T-helper 1 cell treated with Interleukin-12 subunit alpha and Interleukin-12 subunit beta and Interleukin-4 antibody, amounts not matched to agents 30 μg/mL and 1 μg/mL, for 36 hours (primary cell): ENCODE measurements at regions not wholly inside any gene's neighbourhood (a gene's known extent, or its start where the extent isn't known, plus 50 kb on each side); places are given as distances from the start of the nearest gene placed in this dataset.
"Not testable (repeated sequence)": the region's sequence is repeated elsewhere in the genome, so short reads cannot be mapped to it uniquely, and the experiment has no call there.

ENCODE experiments used
- H3K27ac Mint-ChIP-seq: one replicate; pipeline ENCODE4 v1.8.0; 2021; ENCODE audit warnings: mild to moderate bottlenecking, mixed read lengths
- H3K27me3 Mint-ChIP-seq: one replicate; pipeline ENCODE4 v1.8.0; 2021; ENCODE audit warnings: low read depth, mixed read lengths
- H3K36me3 Mint-ChIP-seq: one replicate; pipeline ENCODE4 v1.8.0; 2021; ENCODE audit warnings: low read depth, mixed read lengths
- H3K4me1 Mint-ChIP-seq: one replicate; pipeline ENCODE4 v1.8.0; 2021; ENCODE audit warnings: low read depth, mixed read lengths
- H3K4me3 Mint-ChIP-seq: one replicate; pipeline ENCODE4 v1.8.0; 2021; ENCODE audit warnings: mild to moderate bottlenecking, moderate library complexity, mixed read lengths
- H3K9me3 Mint-ChIP-seq: one replicate; pipeline ENCODE4 v1.8.0; 2021; ENCODE audit warnings: mixed read lengths

DNA sequence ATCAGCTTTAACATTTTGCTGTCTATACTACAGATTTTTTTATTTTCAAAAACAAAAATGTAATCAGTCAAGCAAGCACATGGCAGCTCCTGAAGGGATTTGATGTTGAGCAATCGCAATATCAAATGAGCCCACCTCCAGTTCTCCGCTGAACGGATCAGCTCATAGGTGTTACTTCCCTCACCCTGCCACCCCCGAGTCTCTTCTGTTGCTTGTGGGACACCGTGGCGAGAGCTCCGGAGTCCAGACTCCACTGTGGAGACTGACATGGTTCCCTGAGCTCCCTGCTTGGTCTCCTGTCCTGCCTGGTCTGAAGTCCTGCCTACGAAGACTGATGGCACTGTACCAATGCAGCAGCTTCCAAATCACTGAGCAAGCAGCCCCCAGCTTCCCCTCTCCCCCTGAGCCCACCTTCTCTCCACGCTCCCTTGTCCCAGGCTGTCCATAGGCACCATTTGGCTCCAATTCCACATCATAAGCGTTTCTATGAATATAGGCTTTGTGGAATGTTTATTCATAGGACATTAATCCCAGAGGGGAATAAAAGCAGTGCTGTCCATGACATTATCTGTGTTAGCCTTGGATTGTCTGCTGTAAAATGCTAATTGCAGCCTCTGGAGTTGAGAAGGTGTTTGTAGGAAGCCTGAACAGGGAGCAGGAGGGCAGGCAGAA lies 162.2 kb downstream of the LY86 start:
- no peak overlapping the region for H3K4me3 Mint-ChIP-seq
- H3K27ac Mint-ChIP-seq = peak overlapping the region; percentile 26
- peaks cover 25% of the 10 kb centered on the region for H3K4me1 Mint-ChIP-seq

DNA sequence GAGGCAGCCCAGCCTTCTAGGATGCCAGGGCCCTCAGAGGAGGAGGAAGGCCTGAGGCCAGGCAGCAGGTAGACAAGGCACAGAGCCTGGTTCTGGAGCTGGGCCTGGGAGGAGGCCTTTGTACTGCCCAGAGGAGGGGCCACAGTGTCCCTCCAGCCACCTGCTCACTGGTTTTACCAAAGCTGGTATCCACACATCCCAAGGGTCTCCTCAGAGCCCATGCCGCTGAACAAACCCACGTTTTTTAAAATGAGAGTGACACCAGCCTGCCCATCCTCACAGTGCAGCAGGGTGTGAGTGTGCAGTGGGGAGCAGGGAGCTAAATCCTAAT lies 162.7 kb downstream of the LY86 start:
- H3K9me3 Mint-ChIP-seq = no peaks in the 10 kb centered on the region
- H3K27ac Mint-ChIP-seq = peak overlapping the region; percentile 26
- no peak overlapping the region for H3K4me3 Mint-ChIP-seq
- peaks cover 10% of the 10 kb centered on the region for H3K27me3 Mint-ChIP-seq
- H3K36me3 Mint-ChIP-seq = no peaks in the 10 kb centered on the region
- H3K4me1 Mint-ChIP-seq = peaks cover 25% of the 10 kb centered on the region

More for the DNA sequence above, 162.2 kb downstream of the LY86 start:
- no peaks in the 10 kb centered on the region for H3K36me3 Mint-ChIP-seq
- H3K27me3 Mint-ChIP-seq = peaks cover 10% of the 10 kb centered on the region
- H3K9me3 Mint-ChIP-seq = no peaks in the 10 kb centered on the region

DNA sequence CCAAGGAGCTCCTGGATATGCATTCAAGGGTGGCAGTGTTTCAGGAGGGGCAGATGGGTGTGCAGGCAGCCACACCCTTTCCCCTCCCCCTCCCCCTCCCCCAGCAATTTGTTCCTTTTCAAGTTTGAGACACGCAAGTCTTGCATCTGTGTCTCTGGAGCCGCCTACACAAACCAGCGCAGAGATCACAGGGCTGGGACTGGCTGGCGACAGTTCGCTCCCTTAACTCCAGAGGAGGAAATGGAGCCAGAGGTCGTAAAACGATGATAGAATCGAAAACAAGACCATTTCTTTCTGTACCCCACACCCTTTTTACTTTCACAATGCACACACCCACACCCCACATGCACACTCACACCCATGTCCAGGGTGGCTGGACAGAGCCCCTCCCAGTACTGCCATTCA lies 163.1 kb downstream of the LY86 start:
- H3K4me3 Mint-ChIP-seq = peak overlapping the region; percentile 27
- peaks cover 25% of the 10 kb centered on the region for H3K4me1 Mint-ChIP-seq
- peak overlapping the region; percentile 52 for H3K27ac Mint-ChIP-seq
- H3K36me3 Mint-ChIP-seq = no peaks in the 10 kb centered on the region
- no peaks in the 10 kb centered on the region for H3K9me3 Mint-ChIP-seq
- H3K27me3 Mint-ChIP-seq = peaks cover 10% of the 10 kb centered on the region

DNA sequence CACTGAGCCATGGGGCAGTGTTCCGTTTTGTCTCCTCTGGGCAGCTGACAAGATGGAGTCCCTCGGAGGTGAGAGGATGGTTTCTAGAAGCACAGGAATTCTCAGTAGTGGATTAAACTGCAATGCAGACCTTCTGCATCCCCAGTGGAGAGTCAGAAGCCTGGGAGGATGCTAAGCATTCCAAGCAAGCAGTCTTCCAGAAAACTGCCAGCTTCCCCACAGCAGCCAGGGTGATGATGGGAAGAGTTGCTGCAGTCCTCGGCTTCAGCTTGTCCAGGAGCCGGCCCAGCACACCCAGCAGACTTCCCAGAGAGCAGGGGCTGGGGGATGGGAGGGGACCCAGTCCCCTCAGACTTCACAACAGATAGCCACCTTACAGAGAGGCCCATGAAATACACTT lies 163.6 kb downstream of the LY86 start:
- no peaks in the 10 kb centered on the region for H3K9me3 Mint-ChIP-seq
- H3K4me3 Mint-ChIP-seq = no peak overlapping the region
- H3K27me3 Mint-ChIP-seq = peaks cover 6% of the 10 kb centered on the region
- peaks cover 25% of the 10 kb centered on the region for H3K4me1 Mint-ChIP-seq
- no peaks in the 10 kb centered on the region for H3K36me3 Mint-ChIP-seq
- H3K27ac Mint-ChIP-seq = no peak overlapping the region

DNA sequence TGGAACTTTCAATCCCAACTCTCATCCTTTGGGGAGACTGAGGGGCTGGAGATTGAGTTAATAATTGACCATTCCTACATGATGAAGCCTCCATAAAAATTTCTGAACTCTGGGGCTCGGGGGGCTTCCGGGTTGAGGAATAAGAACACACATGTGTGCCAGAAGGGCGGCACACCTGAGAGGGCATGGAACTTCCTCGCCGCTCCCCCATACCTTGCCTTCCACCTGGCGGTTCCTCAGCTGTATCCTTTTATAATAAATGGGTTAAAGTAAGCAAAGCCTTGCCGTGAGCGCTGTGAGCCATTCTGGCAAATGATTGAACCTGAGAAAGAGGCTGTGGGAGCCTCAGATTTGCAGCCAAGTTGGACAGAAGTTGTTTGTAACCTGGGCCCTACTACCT lies 164.8 kb downstream of the LY86 start:
- no peak overlapping the region for H3K27ac Mint-ChIP-seq
- H3K36me3 Mint-ChIP-seq = no peaks in the 10 kb centered on the region
- H3K27me3 Mint-ChIP-seq = peaks cover 10% of the 10 kb centered on the region
- no peaks in the 10 kb centered on the region for H3K9me3 Mint-ChIP-seq
- H3K4me3 Mint-ChIP-seq = no peak overlapping the region
- peaks cover 25% of the 10 kb centered on the region for H3K4me1 Mint-ChIP-seq

DNA sequence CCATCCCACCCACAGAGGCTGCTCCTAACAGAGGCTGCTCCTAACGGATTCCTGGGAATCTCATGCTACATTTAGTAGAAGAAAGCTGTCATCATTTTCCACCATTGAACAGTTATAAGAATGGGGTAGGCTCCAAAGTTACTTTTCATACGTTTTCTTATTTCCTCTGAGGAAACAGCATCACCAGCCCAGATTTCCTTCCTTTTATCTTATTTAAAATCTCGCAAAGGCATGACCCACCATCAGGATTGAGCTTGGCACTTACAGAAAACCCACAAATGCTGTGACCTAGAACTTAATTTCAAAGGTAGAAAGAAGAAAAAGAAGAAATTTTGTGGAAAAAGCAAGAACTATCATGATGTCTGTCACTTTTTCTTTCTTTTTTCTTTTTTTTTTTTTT lies 168.0 kb downstream of the LY86 start:
- Mint-ChIP-seq H3K36me3 (no peaks in the 10 kb centered on the region), H3K4me1 (peaks cover 10% of the 10 kb centered on the region), H3K4me3 (no peak overlapping the region), H3K9me3 (no peaks in the 10 kb centered on the region), H3K27me3 (peaks cover 19% of the 10 kb centered on the region), H3K27ac (no peak overlapping the region)

DNA sequence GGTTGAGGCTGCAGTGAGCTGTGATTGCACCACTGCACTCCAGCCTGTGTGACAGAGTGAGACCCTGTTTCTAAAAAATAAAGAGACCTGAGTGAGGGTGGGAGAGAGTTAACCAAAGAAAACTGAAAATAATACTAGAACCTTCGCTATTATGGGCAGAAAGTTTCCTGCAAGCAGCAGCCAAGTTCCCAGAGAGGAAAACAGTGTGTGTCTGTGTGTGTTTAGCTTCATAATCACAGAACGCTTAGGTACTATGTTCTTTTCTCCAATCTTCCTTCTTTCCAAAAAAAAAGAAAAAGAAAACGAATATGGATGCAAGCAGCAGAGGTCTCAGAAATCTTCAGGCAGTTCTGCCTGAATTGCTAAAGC lies 170.0 kb downstream of the LY86 start:
- peaks cover 24% of the 10 kb centered on the region for H3K27me3 Mint-ChIP-seq
- H3K9me3 Mint-ChIP-seq = no peaks in the 10 kb centered on the region
- H3K27ac Mint-ChIP-seq = no peak overlapping the region
- H3K4me1 Mint-ChIP-seq = peaks cover 2% of the 10 kb centered on the region
- H3K36me3 Mint-ChIP-seq = peaks cover 2% of the 10 kb centered on the region
- H3K4me3 Mint-ChIP-seq = no peak overlapping the region

DNA sequence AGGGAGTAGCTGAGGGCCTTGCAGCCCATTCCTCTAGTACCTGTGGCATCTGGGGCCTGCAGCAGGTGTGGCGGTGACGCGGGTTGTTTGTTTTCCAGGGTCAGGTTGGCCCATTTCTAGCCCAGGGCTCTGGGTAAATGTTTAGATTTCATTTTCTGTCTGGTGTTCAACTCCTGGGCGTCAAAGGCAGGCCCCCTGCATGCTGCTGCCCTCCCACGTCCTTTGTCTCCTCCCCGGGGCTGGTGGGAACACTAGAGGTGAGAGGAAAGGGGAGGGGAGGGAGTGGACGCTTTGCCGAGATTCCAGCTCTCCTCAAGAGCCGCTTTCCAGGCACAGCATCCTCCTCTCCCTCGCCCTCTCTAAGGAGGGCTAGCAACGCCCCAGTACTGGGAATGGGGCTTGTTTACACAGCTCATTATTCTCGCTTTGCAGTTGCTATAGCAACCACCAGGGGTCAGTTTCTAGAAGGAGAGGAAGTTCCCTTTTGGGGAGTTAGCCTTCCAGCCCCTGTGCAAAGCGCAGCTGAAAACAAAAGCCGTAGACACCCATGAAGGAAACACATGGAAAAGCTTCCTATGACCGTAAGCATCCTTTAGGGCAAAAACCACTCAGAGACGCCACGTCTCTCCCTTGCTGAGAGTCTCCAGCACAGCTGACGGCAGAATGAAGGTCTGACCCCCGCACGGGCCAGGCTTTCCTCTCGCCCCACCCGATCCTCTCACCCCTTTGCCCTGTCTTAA lies 170.6 kb downstream of the LY86 start:
- H3K27me3 Mint-ChIP-seq = peaks cover 24% of the 10 kb centered on the region
- H3K4me1 Mint-ChIP-seq = peaks cover 2% of the 10 kb centered on the region
- no peak overlapping the region for H3K4me3 Mint-ChIP-seq
- H3K9me3 Mint-ChIP-seq = no peaks in the 10 kb centered on the region
- peaks cover 2% of the 10 kb centered on the region for H3K36me3 Mint-ChIP-seq
- H3K27ac Mint-ChIP-seq = no peak overlapping the region

DNA sequence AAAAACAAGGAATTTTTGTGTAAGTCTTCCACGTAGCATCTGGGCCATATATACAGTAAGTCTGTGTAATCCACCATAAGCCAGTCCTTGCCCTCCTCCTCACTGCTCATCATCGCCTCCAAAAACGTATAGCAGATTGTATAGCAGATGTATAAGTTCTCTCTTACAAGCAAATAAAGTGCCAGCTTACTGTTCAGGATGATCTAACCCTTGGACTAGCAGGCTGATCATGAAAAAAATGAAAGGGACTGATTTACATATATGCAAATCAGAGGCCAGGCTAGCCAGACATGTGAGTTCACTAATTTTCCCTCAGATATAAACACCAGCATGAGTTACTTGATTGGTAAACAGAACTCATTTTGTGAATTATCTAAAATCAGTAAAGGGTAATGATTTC lies 171.5 kb downstream of the LY86 start:
- H3K4me1 Mint-ChIP-seq = peaks cover 2% of the 10 kb centered on the region
- peaks cover 20% of the 10 kb centered on the region for H3K27me3 Mint-ChIP-seq
- H3K36me3 Mint-ChIP-seq = peaks cover 2% of the 10 kb centered on the region
- H3K9me3 Mint-ChIP-seq = no peaks in the 10 kb centered on the region
- no peak overlapping the region for H3K27ac Mint-ChIP-seq
- no peak overlapping the region for H3K4me3 Mint-ChIP-seq

DNA sequence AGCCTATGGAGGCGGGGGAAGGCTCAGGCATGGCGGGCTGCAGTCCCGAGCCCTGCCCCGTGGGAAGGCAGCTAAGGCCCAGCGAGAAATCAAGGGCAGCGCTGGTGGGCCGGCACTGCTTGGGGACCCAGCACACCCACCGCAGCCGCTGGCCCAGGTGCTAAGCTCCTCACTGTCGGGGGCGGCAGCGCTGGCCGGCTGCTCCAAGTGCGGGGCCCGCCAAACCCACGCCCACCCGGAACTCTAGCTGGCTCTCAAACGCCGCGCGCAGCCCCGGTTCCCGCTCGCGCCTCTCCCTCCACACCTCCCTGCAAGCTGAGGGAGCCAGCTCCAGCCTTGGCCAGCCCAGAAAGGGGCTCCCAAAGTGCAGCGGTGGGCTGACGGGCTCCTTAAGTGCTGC lies 174.0 kb downstream of the LY86 start:
- not testable (repeated sequence) for H3K9me3 Mint-ChIP-seq, H3K4me1 Mint-ChIP-seq, H3K36me3 Mint-ChIP-seq, H3K4me3 Mint-ChIP-seq, H3K27ac Mint-ChIP-seq
- H3K27me3 Mint-ChIP-seq = peaks cover 20% of the 10 kb centered on the region

DNA sequence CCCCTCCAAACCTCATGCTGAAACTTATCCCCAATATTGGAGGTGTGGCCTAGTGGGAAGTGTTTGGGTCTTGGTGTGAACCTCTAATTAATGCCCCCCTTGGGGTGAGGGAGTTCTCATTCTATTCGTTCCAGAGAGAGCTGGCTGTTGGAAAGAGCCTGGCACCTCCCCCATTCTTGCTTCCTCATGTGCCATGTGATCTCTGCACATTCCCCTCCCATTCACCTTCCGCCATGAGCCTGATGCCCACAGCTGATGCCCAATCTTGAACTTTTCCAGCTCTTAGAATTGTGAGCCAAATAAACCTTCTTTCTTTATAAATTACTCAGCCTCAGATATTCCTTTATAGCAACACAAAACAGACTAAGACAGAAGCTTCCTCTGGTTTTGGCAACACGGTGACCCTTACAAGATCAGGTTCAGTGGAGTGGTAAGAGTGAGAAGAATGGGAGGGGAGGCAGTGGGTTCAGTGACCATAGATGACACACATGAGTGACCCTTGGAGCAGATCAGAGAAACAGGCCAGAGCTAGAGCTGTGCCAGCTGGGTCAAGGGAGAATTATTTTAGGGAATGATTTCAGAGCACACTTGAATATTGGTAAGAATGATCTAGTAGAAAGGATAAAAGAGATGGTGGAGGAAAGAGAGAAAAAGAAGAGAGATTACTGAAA lies 176.4 kb downstream of the LY86 start:
- peaks cover 10% of the 10 kb centered on the region for H3K27me3 Mint-ChIP-seq
- H3K4me1 Mint-ChIP-seq = no peaks in the 10 kb centered on the region
- H3K36me3 Mint-ChIP-seq = peaks cover 2% of the 10 kb centered on the region
- H3K9me3 Mint-ChIP-seq = no peaks in the 10 kb centered on the region
- H3K27ac Mint-ChIP-seq = no peak overlapping the region
- no peak overlapping the region for H3K4me3 Mint-ChIP-seq

DNA sequence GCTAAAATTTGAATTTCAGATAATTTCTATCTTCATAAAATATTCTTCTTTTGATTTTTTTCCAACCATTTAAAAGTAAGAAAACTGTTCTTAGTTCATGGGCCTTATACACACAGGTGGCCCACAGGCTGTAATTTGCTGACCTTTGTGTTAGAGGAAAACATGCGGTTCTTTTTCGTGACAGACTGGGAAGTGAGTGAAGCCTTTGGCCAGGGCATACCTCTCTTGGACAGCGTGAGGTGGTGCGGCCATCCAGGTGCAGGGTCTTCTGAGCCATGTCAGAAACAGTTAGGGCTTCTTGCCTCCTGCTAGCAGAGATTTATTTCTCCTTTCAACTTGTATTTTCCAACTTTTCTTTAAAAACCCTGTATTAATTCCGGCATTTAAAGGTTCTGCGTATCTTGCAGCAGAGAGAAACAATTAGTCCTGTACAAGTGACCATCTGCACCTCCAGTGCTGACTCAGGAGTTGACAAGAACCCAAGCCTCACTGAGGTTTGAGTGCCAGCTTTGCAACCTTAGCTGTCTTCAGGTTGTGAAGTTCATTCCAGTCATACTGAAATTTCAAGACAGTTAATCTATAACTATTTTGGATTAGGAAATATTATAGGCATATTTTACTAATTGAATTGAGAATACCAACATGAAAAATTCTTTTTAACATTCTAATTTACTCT lies 177.8 kb downstream of the LY86 start:
- Mint-ChIP-seq H3K9me3 (no peaks in the 10 kb centered on the region), H3K27ac (no peak overlapping the region), H3K36me3 (peaks cover 2% of the 10 kb centered on the region), H3K27me3 (peaks cover 20% of the 10 kb centered on the region), H3K4me1 (no peaks in the 10 kb centered on the region), H3K4me3 (no peak overlapping the region)

DNA sequence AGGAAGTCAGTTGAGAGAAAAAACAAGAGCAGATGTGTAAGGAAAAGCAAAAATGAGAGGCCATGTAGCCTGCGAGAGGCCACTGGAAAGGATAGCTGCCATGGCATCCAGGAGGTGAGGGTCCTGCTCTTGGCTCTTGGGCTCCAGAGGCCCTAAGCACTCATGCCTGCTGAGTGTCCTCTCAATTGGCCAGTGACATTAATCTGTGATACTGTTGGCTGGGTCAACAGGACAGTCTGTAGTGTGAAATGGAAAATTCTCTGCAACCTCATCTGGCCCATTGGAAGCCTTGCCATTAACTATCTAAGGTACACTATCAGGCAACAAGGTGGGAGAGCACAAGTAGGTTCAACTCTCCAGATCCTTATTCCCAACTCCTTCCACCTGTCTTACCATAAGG lies 180.9 kb downstream of the LY86 start:
- H3K27me3 Mint-ChIP-seq = peaks cover 20% of the 10 kb centered on the region
- no peaks in the 10 kb centered on the region for H3K36me3 Mint-ChIP-seq
- no peaks in the 10 kb centered on the region for H3K4me1 Mint-ChIP-seq
- no peaks in the 10 kb centered on the region for H3K9me3 Mint-ChIP-seq
- no peak overlapping the region for H3K4me3 Mint-ChIP-seq
- no peak overlapping the region for H3K27ac Mint-ChIP-seq

DNA sequence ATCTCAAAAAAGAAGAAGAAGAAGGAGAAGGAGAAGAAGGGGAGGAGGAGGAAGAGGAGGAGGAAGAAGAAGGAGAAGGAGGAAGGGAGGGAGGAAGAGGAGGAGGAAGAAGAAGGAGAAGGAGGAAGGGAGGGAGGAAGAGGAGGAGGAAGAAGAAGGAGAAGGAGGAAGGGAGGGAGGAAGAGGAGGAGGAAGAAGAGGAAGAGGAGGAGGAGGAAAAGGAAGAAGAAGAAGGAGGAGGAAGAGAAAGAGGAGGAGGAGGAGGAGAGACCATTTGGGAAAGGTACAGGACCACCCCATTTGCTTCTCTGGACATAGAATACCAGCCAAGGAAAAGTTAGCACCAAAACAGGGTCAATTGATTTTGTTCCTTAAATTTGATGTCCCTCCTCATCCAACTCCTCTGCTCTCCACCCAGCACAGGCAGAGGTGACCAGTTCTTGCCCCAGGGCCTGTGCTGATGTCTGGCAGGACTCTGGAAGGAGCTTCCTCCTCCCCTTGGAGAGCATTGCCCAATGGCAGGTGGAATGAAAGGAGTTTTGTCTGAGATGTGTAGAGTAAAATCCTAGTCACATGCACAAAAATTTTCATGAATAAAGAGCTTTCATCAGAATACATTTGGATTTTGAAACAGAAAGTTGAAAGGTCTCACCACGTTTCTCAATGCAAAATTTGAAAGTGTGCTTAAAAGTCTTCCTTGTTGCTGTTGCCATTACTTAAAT lies 182.9 kb downstream of the LY86 start:
- no peak overlapping the region for H3K27ac Mint-ChIP-seq
- no peaks in the 10 kb centered on the region for H3K36me3 Mint-ChIP-seq
- H3K4me3 Mint-ChIP-seq = no peak overlapping the region
- no peaks in the 10 kb centered on the region for H3K4me1 Mint-ChIP-seq
- no peaks in the 10 kb centered on the region for H3K9me3 Mint-ChIP-seq
- peaks cover 30% of the 10 kb centered on the region for H3K27me3 Mint-ChIP-seq
